Esophagus muscularis mucosa (tissue), 4 donors: ENCODE measurements at regions not wholly inside any gene's neighbourhood (a gene's known extent, or its start where the extent isn't known, plus 50 kb on each side); places are given as distances from the start of the nearest gene placed in this dataset.

ENCODE experiments used
- EP300 ChIP-seq: sonication (generic); formaldehyde crosslinking; IDR thresholded peaks from one replicate; pipeline ENCODE4 v1.6.1; 2017; ENCODE audit warnings: antibody characterized with exemption
- POLR2AphosphoS5 ChIP-seq, 2 donors: sonication (generic); formaldehyde crosslinking; IDR thresholded peaks; one replicate each; pipeline ENCODE4 v1.6.1; 2017; ENCODE audit warnings: antibody characterized with exemption in 2 of 2
- TF ChIP-seq, protein P1 (sequence below), 3 experiments: fragments of 200-600 bp in 2 of 3; fragments of 450-650 bp in 1 of 3; sonication (generic) in 2 of 3; IDR thresholded peaks; one replicate each; pipeline ENCODE4 v1.5.1; 2017 to 2019; ENCODE audit warnings: antibody characterized with exemption in 3 of 3, mild to moderate bottlenecking in 2 of 3, moderate library complexity in 1 of 3

DNA sequence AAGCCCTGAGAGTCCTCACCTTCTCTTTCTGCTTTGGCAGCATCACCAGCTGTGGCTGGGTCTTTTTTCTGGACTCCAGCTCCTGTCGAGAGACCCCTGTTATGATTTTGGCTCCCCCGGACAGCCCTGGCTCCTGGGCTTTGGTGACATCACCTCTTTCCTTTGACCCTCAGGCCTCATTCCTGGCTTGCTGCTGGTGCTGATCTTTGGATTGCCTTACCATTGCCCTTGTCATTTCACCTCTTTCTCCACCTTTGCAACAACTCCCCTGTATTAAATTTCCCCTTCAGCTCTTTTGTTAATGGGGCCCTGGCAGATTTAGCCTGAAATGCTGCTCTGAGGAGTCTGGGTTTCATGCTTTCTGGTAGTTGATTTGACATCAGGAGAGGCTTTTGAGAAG is 322.8 kb downstream of the ZSWIM6 start:
- TF ChIP-seq POLR2AphosphoS5 (IDR thresholded peaks at IDR 0.05) (no peak), EP300 (no peak)
- TF ChIP-seq, protein P1, sequence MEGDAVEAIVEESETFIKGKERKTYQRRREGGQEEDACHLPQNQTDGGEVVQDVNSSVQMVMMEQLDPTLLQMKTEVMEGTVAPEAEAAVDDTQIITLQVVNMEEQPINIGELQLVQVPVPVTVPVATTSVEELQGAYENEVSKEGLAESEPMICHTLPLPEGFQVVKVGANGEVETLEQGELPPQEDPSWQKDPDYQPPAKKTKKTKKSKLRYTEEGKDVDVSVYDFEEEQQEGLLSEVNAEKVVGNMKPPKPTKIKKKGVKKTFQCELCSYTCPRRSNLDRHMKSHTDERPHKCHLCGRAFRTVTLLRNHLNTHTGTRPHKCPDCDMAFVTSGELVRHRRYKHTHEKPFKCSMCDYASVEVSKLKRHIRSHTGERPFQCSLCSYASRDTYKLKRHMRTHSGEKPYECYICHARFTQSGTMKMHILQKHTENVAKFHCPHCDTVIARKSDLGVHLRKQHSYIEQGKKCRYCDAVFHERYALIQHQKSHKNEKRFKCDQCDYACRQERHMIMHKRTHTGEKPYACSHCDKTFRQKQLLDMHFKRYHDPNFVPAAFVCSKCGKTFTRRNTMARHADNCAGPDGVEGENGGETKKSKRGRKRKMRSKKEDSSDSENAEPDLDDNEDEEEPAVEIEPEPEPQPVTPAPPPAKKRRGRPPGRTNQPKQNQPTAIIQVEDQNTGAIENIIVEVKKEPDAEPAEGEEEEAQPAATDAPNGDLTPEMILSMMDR (IDR thresholded peaks at IDR 0.05), result no peak
